ENCODE measurements at regions not wholly inside any gene's neighbourhood (a gene's known extent, or its start where the extent isn't known, plus 50 kb on each side); places are given as distances from the start of the nearest gene placed in this dataset.

GRCh38 chr1:209390764-209391163 lies 192.8 kb upstream of the CAMK1G start:
- no peak for DNase-seq (ENCODE audit: low spot score)
- BruUV-seq (replicated peaks), result no TSS peak
- H3K9me2 ChIP-seq (ENCODE audit: insufficient read depth, low read length), result no peaks in the 10 kb centered on the region
- no peaks in the 10 kb centered on the region for H3K4me1 ChIP-seq (ENCODE audit: insufficient read depth, low read length, poor library complexity, severe bottlenecking)
- no peak overlapping the region for H3K27ac ChIP-seq (ENCODE audit: low read depth, low read length, poor library complexity, severe bottlenecking)
- H3K36me3 ChIP-seq (ENCODE audit: insufficient read depth, low read length), result no peaks in the 10 kb centered on the region
- intact Hi-C loops (cut with micrococcal nuclease; ENCODE audit: unreplicated experiment), result no loop called here
- ChIA-PET POLR2A (no interaction called here), CTCF (ENCODE audit: unreplicated experiment) (no interaction called here)
- no peak overlapping the region for H3K4me2 ChIP-seq (ENCODE audit: low read length)
- no peak overlapping the region for H3K4me3 ChIP-seq (ENCODE audit: low read depth, low read length, poor library complexity, severe bottlenecking)
- H3K9me3 ChIP-seq (ENCODE audit: low read length), result no peaks in the 10 kb centered on the region
- H3K79me2 ChIP-seq (ENCODE audit: insufficient read depth, low read depth, low read length), result no peaks in the 10 kb centered on the region
- H2AFZ ChIP-seq (ENCODE audit: low read length), result no peak overlapping the region
- TF ChIP-seq CTCF (conservative IDR thresholded peaks at IDR 0.05; ENCODE audit: low read length), result no peak
- TF ChIP-seq EZH2phosphoT487 (IDR thresholded peaks at IDR 0.05; ENCODE audit: borderline replicate concordance, low read depth, low read length), result no peak
- no peaks in the 10 kb centered on the region for H4K20me1 ChIP-seq (ENCODE audit: insufficient read depth, low read length)

GRCh38 chr1:209391792-209392191 lies 191.7 kb upstream of the CAMK1G start:
- no peak overlapping the region for H3K4me3 ChIP-seq (ENCODE audit: low read depth, low read length, poor library complexity, severe bottlenecking)
- H4K20me1 ChIP-seq (ENCODE audit: insufficient read depth, low read length), result no peaks in the 10 kb centered on the region
- H2AFZ ChIP-seq (ENCODE audit: low read length), result no peak overlapping the region
- ChIA-PET POLR2A (no interaction called here), CTCF (ENCODE audit: unreplicated experiment) (no interaction called here)
- H3K36me3 ChIP-seq (ENCODE audit: insufficient read depth, low read length), result no peaks in the 10 kb centered on the region
- no peak overlapping the region for H3K4me2 ChIP-seq (ENCODE audit: low read length)
- TF ChIP-seq EZH2phosphoT487 (IDR thresholded peaks at IDR 0.05; ENCODE audit: borderline replicate concordance, low read depth, low read length) (no peak), CTCF (conservative IDR thresholded peaks at IDR 0.05; ENCODE audit: low read length) (no peak)
- H3K9me3 ChIP-seq (ENCODE audit: low read length), result no peaks in the 10 kb centered on the region
- H3K27ac ChIP-seq (ENCODE audit: low read depth, low read length, poor library complexity, severe bottlenecking), result no peak overlapping the region
- H3K4me1 ChIP-seq (ENCODE audit: insufficient read depth, low read length, poor library complexity, severe bottlenecking), result no peaks in the 10 kb centered on the region
- DNase-seq (ENCODE audit: low spot score), result no peak
- intact Hi-C loops (cut with micrococcal nuclease; ENCODE audit: unreplicated experiment), result no loop called here
- no peaks in the 10 kb centered on the region for H3K79me2 ChIP-seq (ENCODE audit: insufficient read depth, low read depth, low read length)
- no peaks in the 10 kb centered on the region for H3K9me2 ChIP-seq (ENCODE audit: insufficient read depth, low read length)
- no TSS peak for BruUV-seq (replicated peaks)

GRCh38 chr1:209395169-209395568 lies 188.3 kb upstream of the CAMK1G start:
- Histone ChIP-seq H3K4me3 (ENCODE audit: low read depth, low read length, poor library complexity, severe bottlenecking) (no peak overlapping the region), H4K20me1 (ENCODE audit: insufficient read depth, low read length) (no peaks in the 10 kb centered on the region), H3K36me3 (ENCODE audit: insufficient read depth, low read length) (no peaks in the 10 kb centered on the region), H3K4me1 (ENCODE audit: insufficient read depth, low read length, poor library complexity, severe bottlenecking) (no peaks in the 10 kb centered on the region), H3K9me2 (ENCODE audit: insufficient read depth, low read length) (no peaks in the 10 kb centered on the region), H3K9me3 (ENCODE audit: low read length) (no peaks in the 10 kb centered on the region), H2AFZ (ENCODE audit: low read length) (no peak overlapping the region), H3K79me2 (ENCODE audit: insufficient read depth, low read depth, low read length) (no peaks in the 10 kb centered on the region), H3K4me2 (ENCODE audit: low read length) (no peak overlapping the region), H3K27ac (ENCODE audit: low read depth, low read length, poor library complexity, severe bottlenecking) (no peak overlapping the region)
- no peak for DNase-seq (ENCODE audit: low spot score)
- ChIA-PET CTCF (ENCODE audit: unreplicated experiment) (no interaction called here), POLR2A (no interaction called here)
- intact Hi-C loops (cut with micrococcal nuclease; ENCODE audit: unreplicated experiment), result no loop called here
- BruUV-seq (replicated peaks), result no TSS peak
- TF ChIP-seq EZH2phosphoT487 (IDR thresholded peaks at IDR 0.05; ENCODE audit: borderline replicate concordance, low read depth, low read length) (no peak), CTCF (conservative IDR thresholded peaks at IDR 0.05; ENCODE audit: low read length) (no peak)
